ENCODE measurements at regions not wholly inside any gene's neighbourhood (a gene's known extent, or its start where the extent isn't known, plus 50 kb on each side); places are given as distances from the start of the nearest gene placed in this dataset.

- Histone ChIP-seq H3K4me1 (ENCODE audit: control insufficient read depth, insufficient read depth, low read length) (no peaks in the 10 kb centered on the region), H3K36me3 (ENCODE audit: control insufficient read depth in 2 of 2, insufficient read depth in 1 of 2, low read length in 2 of 2) (no peaks in the 10 kb centered on the region), H3K4me3 (ENCODE audit: low read depth, low read length) (no peak overlapping the region), H3K9me3 (ENCODE audit: control insufficient read depth, insufficient read depth, low read depth, low read length) (no peaks in the 10 kb centered on the region), H3K27ac (ENCODE audit: extremely low read depth, low read depth, low read length) (no peak overlapping the region)
- TF ChIP-seq ZBTB20 (tag by site-specific recombination; IDR thresholded peaks at IDR 0.05) (peak; percentile 65), YY1 (tag by site-specific recombination; IDR thresholded peaks at IDR 0.05) (peak; percentile 39; the same call in 1 of the 2 replicates), ZNF10 (tag by site-specific recombination; IDR thresholded peaks at IDR 0.05) (no peak), ZNF664 (tag by site-specific recombination; IDR thresholded peaks at IDR 0.05) (no peak), KLF9 (tag by site-specific recombination; IDR thresholded peaks at IDR 0.05; ENCODE audit: low read depth) (no peak), ZFHX2 (tag by site-specific recombination; conservative IDR thresholded peaks at IDR 0.05) (0 out of 2 replicates have a peak, but pooled peaks have one; percentile 23), ZNF394 (tag by site-specific recombination; IDR thresholded peaks at IDR 0.05; ENCODE audit: borderline replicate concordance) (no peak), ZIC2 (tag by site-specific recombination; IDR thresholded peaks at IDR 0.05) (0 out of 2 replicates have a peak, but pooled peaks have one; percentile 14), GLIS1 (tag by site-specific recombination; IDR thresholded peaks at IDR 0.05) (peak; percentile 17; the same call in 1 of the 2 replicates)
- ChIA-PET POLR2A (no interaction called here), CTCF (interaction anchor here (0.6 kb wide), 1 partner anchor 19 kb away, joined by 5 read pairs; no protein-coding TSS in a partner anchor)
Measured at GRCh38 chr6:67300430-67301040, 1334.5 kb upstream of the ADGRB3 start.

GRCh38 chr6:67292169-67292568 lies 1342.9 kb upstream of the ADGRB3 start:
- TF ChIP-seq ZNF792 (tag by site-specific recombination; IDR thresholded peaks at IDR 0.05): no peak
- TF ChIP-seq ZFP41 (tag by site-specific recombination; IDR thresholded peaks at IDR 0.05; ENCODE audit: borderline replicate concordance): no peak
- TF ChIP-seq MZF1 (tag by site-specific recombination; IDR thresholded peaks at IDR 0.05; ENCODE audit: borderline replicate concordance): no peak
- TF ChIP-seq ZNF837 (tag by site-specific recombination; IDR thresholded peaks at IDR 0.05): no peak
- H3K27ac ChIP-seq (ENCODE audit: extremely low read depth, low read depth, low read length): no peak overlapping the region
- no peaks in the 10 kb centered on the region for H3K36me3 ChIP-seq (ENCODE audit: control insufficient read depth in 2 of 2, insufficient read depth in 1 of 2, low read length in 2 of 2)
- H3K4me1 ChIP-seq (ENCODE audit: control insufficient read depth, insufficient read depth, low read length): no peaks in the 10 kb centered on the region
- no peak overlapping the region for H3K4me3 ChIP-seq (ENCODE audit: low read depth, low read length)
- CTCF ChIA-PET: no interaction called here
- POLR2A ChIA-PET: no interaction called here
- H3K9me3 ChIP-seq (ENCODE audit: control insufficient read depth, insufficient read depth, low read depth, low read length): no peaks in the 10 kb centered on the region

GRCh38 chr6:67287566-67287965 lies 1347.5 kb upstream of the ADGRB3 start:
- Histone ChIP-seq H3K27ac (ENCODE audit: extremely low read depth, low read depth, low read length) (no peak overlapping the region), H3K9me3 (ENCODE audit: control insufficient read depth, insufficient read depth, low read depth, low read length) (no peaks in the 10 kb centered on the region), H3K4me1 (ENCODE audit: control insufficient read depth, insufficient read depth, low read length) (no peaks in the 10 kb centered on the region), H3K36me3 (ENCODE audit: control insufficient read depth in 2 of 2, insufficient read depth in 1 of 2, low read length in 2 of 2) (no peaks in the 10 kb centered on the region), H3K4me3 (ENCODE audit: low read depth, low read length) (no peak overlapping the region)
- ChIA-PET CTCF (no interaction called here), POLR2A (no interaction called here)
- TF ChIP-seq KLF7 (tag by site-specific recombination; IDR thresholded peaks at IDR 0.05; ENCODE audit: borderline replicate concordance) (no peak), ZXDB (tag by site-specific recombination; IDR thresholded peaks at IDR 0.05) (no peak), ZNF843 (tag by site-specific recombination; IDR thresholded peaks at IDR 0.05) (no peak), ZNF610 (tag by site-specific recombination; IDR thresholded peaks at IDR 0.05; ENCODE audit: borderline replicate concordance) (no peak), ZNF629 (tag by site-specific recombination; IDR thresholded peaks at IDR 0.05) (no peak), ZNF626 (tag by site-specific recombination; IDR thresholded peaks at IDR 0.05) (no peak), ZNF394 (tag by site-specific recombination; IDR thresholded peaks at IDR 0.05; ENCODE audit: borderline replicate concordance) (no peak), ZIC2 (tag by site-specific recombination; IDR thresholded peaks at IDR 0.05) (no peak), ZNF571 (tag by site-specific recombination; IDR thresholded peaks at IDR 0.05) (no peak), ZFP69B (tag by site-specific recombination; IDR thresholded peaks at IDR 0.05) (no peak), ZNF426 (tag by site-specific recombination; IDR thresholded peaks at IDR 0.05) (no peak), ZNF184 (tag by site-specific recombination; IDR thresholded peaks at IDR 0.05) (no peak), ZBTB1 (tag by site-specific recombination; IDR thresholded peaks at IDR 0.05) (no peak)

All from HEK293 (cell line).